GM23248 (cell line): ENCODE measurements at regions not wholly inside any gene's neighbourhood (a gene's known extent, or its start where the extent isn't known, plus 50 kb on each side); places are given as distances from the start of the nearest gene placed in this dataset.

ENCODE experiments used
- EZH2 ChIP-seq: fragments of 200-600 bp; sonication (generic); IDR thresholded peaks from 2 replicates; pipeline ENCODE4 v1.6.1; 2018; ENCODE audit warnings: antibody characterized with exemption, mild to moderate bottlenecking; ENCODE audit not compliant: insufficient read depth, poor library complexity, severe bottlenecking
- EZH2phosphoT487 ChIP-seq: fragments of 200-600 bp; sonication (generic); IDR thresholded peaks from 2 replicates; pipeline ENCODE4 v1.6.1; 2018; ENCODE audit warnings: antibody characterized with exemption, moderate library complexity, mild to moderate bottlenecking, low read depth; ENCODE audit not compliant: insufficient read depth

DNA sequence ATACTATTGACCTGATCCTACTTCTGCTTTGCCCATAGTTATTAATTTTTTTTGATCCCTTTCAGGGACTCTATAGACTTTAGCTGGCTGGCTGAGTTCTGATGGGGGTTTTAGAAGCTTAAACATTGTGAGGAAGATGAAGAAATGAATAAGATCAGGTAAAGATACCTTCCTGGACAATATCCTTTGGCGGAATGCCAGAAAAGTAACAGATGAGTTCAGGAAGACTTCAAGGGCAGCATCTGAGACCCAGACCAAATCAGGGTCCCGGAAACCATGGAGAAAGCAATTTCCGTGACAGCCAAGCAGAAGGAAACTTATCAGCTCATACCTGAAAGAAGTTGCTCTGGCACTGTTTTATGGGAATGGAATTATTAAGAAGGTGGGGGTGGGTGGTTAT is 100.4 kb downstream of the XCL2 start:
- TF ChIP-seq EZH2: no peak
- no peak for TF ChIP-seq EZH2phosphoT487
